ENCODE measurements at regions not wholly inside any gene's neighbourhood (a gene's known extent, or its start where the extent isn't known, plus 50 kb on each side); places are given as distances from the start of the nearest gene placed in this dataset.

DNA sequence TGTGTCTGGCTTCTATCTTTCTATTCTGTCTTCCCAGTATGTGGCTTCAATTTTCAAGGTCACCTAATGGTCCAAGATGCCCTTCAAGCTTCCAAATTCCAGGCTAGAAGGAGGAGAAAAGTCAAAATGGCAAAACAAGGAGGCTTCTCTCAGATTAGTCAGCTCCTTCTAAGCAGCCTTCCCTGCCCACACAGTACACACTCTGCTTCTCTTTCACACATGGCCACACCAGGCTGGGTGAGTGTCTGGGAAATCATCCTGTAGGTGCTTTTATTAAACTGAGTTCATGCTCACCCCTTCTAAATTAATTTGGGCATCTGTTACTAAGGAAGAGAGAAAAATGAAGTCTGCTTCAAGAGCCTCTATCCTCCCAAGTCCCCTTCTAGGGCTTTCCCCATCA is 277.2 kb upstream of the MGAT5 start:
- Mint-ChIP-seq H3K4me3 (no peak overlapping the region), H3K27me3 (peaks cover 10% of the 10 kb centered on the region), H3K9me3 (ENCODE audit: insufficient read depth) (no peaks in the 10 kb centered on the region), H3K27ac (no peak overlapping the region), H3K4me1 (peaks cover 23% of the 10 kb centered on the region)
- no peak overlapping the region for H3K9ac ChIP-seq (ENCODE audit: low read length)
- no peak overlapping the region for H3K27ac ChIP-seq (ENCODE audit: low read length in 2 of 2)
- H2AFZ ChIP-seq (ENCODE audit: insufficient read depth, low read depth, low read length, poor library complexity, severe bottlenecking) = no peak overlapping the region
- H3K36me3 ChIP-seq (replicated peaks in 1 of 2; ENCODE audit: control extremely low read depth in 1 of 2, control insufficient read depth in 1 of 2, extremely low read depth in 1 of 2, insufficient read depth in 2 of 2, low read length in 1 of 2) = no peaks in the 10 kb centered on the region
- intact Hi-C loops (cut with micrococcal nuclease) = no loop called here
- H3K4me3 ChIP-seq (ENCODE audit: control extremely low read depth in 1 of 5, extremely low read depth in 1 of 5, insufficient read depth in 1 of 5, low read depth in 2 of 5, low read length in 4 of 5) = no peak overlapping the region
- CTCF ChIA-PET = interaction anchor here (1.0 to 1.4 kb wide), 2 partner anchors 90 to 435 kb away, joined by 3 to 4 read pairs; no protein-coding TSS in a partner anchor
- no peaks in the 10 kb centered on the region for H4K20me1 ChIP-seq (ENCODE audit: control insufficient read depth, insufficient read depth, low read length, poor library complexity, severe bottlenecking)
- no peak for ATAC-seq (ENCODE audit: low read depth)
- no peak overlapping the region for H3K4me2 ChIP-seq (replicated peaks; ENCODE audit: low read depth, low read length, poor library complexity, severe bottlenecking)
- DNase-seq = no peak
- H3K4me1 ChIP-seq (ENCODE audit: control insufficient read depth in 2 of 2, insufficient read depth in 2 of 2, low read length in 2 of 2) = peaks cover 14 to 17% of the 10 kb centered on the region in 2 donors
- H3K27me3 ChIP-seq (replicated peaks in 1 of 4; ENCODE audit: control extremely low read depth in 1 of 4, control insufficient read depth in 3 of 4, insufficient read depth in 4 of 4, low read length in 3 of 4) = no peaks in the 10 kb centered on the region
- TF ChIP-seq, protein P1, sequence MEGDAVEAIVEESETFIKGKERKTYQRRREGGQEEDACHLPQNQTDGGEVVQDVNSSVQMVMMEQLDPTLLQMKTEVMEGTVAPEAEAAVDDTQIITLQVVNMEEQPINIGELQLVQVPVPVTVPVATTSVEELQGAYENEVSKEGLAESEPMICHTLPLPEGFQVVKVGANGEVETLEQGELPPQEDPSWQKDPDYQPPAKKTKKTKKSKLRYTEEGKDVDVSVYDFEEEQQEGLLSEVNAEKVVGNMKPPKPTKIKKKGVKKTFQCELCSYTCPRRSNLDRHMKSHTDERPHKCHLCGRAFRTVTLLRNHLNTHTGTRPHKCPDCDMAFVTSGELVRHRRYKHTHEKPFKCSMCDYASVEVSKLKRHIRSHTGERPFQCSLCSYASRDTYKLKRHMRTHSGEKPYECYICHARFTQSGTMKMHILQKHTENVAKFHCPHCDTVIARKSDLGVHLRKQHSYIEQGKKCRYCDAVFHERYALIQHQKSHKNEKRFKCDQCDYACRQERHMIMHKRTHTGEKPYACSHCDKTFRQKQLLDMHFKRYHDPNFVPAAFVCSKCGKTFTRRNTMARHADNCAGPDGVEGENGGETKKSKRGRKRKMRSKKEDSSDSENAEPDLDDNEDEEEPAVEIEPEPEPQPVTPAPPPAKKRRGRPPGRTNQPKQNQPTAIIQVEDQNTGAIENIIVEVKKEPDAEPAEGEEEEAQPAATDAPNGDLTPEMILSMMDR (IDR thresholded peaks at IDR 0.05) = no peak
- no peak for TF ChIP-seq EZH2 (IDR thresholded peaks at IDR 0.05; ENCODE audit: borderline replicate concordance, insufficient read depth, low read depth, low read length, poor library complexity, severe bottlenecking)
- no peaks in the 10 kb centered on the region for H3K79me2 ChIP-seq (ENCODE audit: control insufficient read depth, insufficient read depth, low read length)
- peaks cover 0 to 9% (median 0%) of the 10 kb centered on the region in 3 donors for H3K9me3 ChIP-seq (ENCODE audit: control extremely low read depth in 1 of 3, control insufficient read depth in 2 of 3, insufficient read depth in 1 of 3, low read length in 2 of 3)
- POLR2A ChIA-PET = no interaction called here

DNA sequence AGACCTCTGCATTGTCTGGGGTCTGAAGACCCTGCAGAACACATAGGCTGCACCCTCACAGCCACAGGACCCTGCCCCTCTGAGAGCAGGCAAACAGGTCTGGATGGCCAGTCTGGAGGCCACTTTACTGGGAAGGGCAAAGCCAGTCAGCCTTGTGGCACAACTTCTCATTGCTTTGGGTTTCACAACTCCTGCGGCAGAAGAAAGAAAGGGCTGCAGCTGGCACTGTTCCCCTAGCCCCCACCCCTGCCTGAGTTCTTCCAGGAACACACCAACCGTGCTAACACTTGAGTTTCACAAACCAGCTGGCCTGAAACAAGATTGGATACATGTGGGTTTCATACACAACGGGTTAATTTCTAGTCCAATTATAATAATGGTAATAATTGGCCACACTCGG is 276.5 kb upstream of the MGAT5 start:
- Histone ChIP-seq H4K20me1 (ENCODE audit: control insufficient read depth, insufficient read depth, low read length, poor library complexity, severe bottlenecking) (no peaks in the 10 kb centered on the region), H3K9me3 (ENCODE audit: control extremely low read depth in 1 of 3, control insufficient read depth in 2 of 3, insufficient read depth in 1 of 3, low read length in 2 of 3) (peaks cover 0 to 9% (median 0%) of the 10 kb centered on the region in 3 donors), H3K36me3 (replicated peaks in 1 of 2; ENCODE audit: control extremely low read depth in 1 of 2, control insufficient read depth in 1 of 2, extremely low read depth in 1 of 2, insufficient read depth in 2 of 2, low read length in 1 of 2) (no peaks in the 10 kb centered on the region), H3K9ac (ENCODE audit: low read length) (no peak overlapping the region), H3K4me3 (ENCODE audit: control extremely low read depth in 1 of 5, extremely low read depth in 1 of 5, insufficient read depth in 1 of 5, low read depth in 2 of 5, low read length in 4 of 5) (no peak overlapping the region), H3K79me2 (ENCODE audit: control insufficient read depth, insufficient read depth, low read length) (no peaks in the 10 kb centered on the region), H3K4me1 (ENCODE audit: control insufficient read depth in 2 of 2, insufficient read depth in 2 of 2, low read length in 2 of 2) (peaks cover 14 to 17% of the 10 kb centered on the region in 2 donors), H3K27ac (ENCODE audit: low read length in 2 of 2) (no peak overlapping the region), H2AFZ (ENCODE audit: insufficient read depth, low read depth, low read length, poor library complexity, severe bottlenecking) (no peak overlapping the region), H3K4me2 (replicated peaks; ENCODE audit: low read depth, low read length, poor library complexity, severe bottlenecking) (no peak overlapping the region), H3K27me3 (replicated peaks in 1 of 4; ENCODE audit: control extremely low read depth in 1 of 4, control insufficient read depth in 3 of 4, insufficient read depth in 4 of 4, low read length in 3 of 4) (no peaks in the 10 kb centered on the region)
- WGBS (ENCODE audit: insufficient coverage) = no CpG with 5 or more reads among the region's 4 CpGs
- H3K4me3 Mint-ChIP-seq = no peak overlapping the region
- H3K27ac Mint-ChIP-seq = no peak overlapping the region
- TF ChIP-seq, protein P1 (IDR thresholded peaks at IDR 0.05) = no peak
- no peak for TF ChIP-seq EZH2 (IDR thresholded peaks at IDR 0.05; ENCODE audit: borderline replicate concordance, insufficient read depth, low read depth, low read length, poor library complexity, severe bottlenecking)
- ATAC-seq (ENCODE audit: low read depth) (no peak), DNase-seq (no peak)
- peaks cover 23% of the 10 kb centered on the region for H3K4me1 Mint-ChIP-seq
- intact Hi-C loops (cut with micrococcal nuclease) = no loop called here
- no peaks in the 10 kb centered on the region for H3K9me3 Mint-ChIP-seq (ENCODE audit: insufficient read depth)
- CTCF ChIA-PET = interaction anchor here (1.4 kb wide), 1 partner anchor 90 kb away, joined by 4 read pairs; no protein-coding TSS in a partner anchor
- H3K27me3 Mint-ChIP-seq = peaks cover 4% of the 10 kb centered on the region
- POLR2A ChIA-PET = no interaction called here
